HuH-7 (cell line): ENCODE measurements at regions not wholly inside any gene's neighbourhood (a gene's known extent, or its start where the extent isn't known, plus 50 kb on each side); places are given as distances from the start of the nearest gene placed in this dataset.

Source experiments
- DNase-seq: peaks from one replicate; pipeline ENCODE4 v3.0.0; 2011; ENCODE audit warnings: low spot score

GRCh38 chr18:24987303-24988252 lies 364.4 kb downstream of the ZNF521 start:
- DNase-seq, result no peak

GRCh38 chr18:24988253-24988840 lies 363.6 kb downstream of the ZNF521 start:
- no peak for DNase-seq

GRCh38 chr18:24989760-24990593 lies 362.0 kb downstream of the ZNF521 start:
- no peak for DNase-seq

- no peak for DNase-seq
These were observed 361.3 kb downstream of the ZNF521 start for GRCh38 chr18:24990671-24991134.

- DNase-seq, result no peak
These were observed 360.6 kb downstream of the ZNF521 start for GRCh38 chr18:24991141-24992060.

GRCh38 chr18:24992491-24992890 lies 359.5 kb downstream of the ZNF521 start:
- no peak for DNase-seq

- no peak for DNase-seq
These were observed 358.3 kb downstream of the ZNF521 start for GRCh38 chr18:24993628-24994027.

GRCh38 chr18:24995056-24995455 lies 356.9 kb downstream of the ZNF521 start:
- no peak for DNase-seq

GRCh38 chr18:24995755-24996154 lies 356.2 kb downstream of the ZNF521 start:
- DNase-seq, result no peak

GRCh38 chr18:24999650-25000267 lies 352.2 kb downstream of the ZNF521 start:
- no peak for DNase-seq

GRCh38 chr18:25001803-25002202 lies 350.2 kb downstream of the ZNF521 start:
- DNase-seq, result no peak

- DNase-seq, result no peak
These were observed 346.2 kb downstream of the ZNF521 start for GRCh38 chr18:25005541-25006403.

- DNase-seq, result no peak
These were observed 341.2 kb downstream of the ZNF521 start for GRCh38 chr18:25010623-25011374.
